NCI-H524 treated with DMSO at 0.1 percent for 48 hours (cell line): ENCODE measurements at regions not wholly inside any gene's neighbourhood (a gene's known extent, or its start where the extent isn't known, plus 50 kb on each side); places are given as distances from the start of the nearest gene placed in this dataset.
"Not testable (repeated sequence)": the region's sequence is repeated elsewhere in the genome, so short reads cannot be mapped to it uniquely, and the experiment has no call there.

ENCODE experiments used
- DNase-seq: peaks from one replicate; lab custom pipeline; 2025; lab: John Stamatoyannopoulos, UW

GRCh38 chr3:71928212-71928611, 143.3 kb upstream of the PROK2 start:
- DNase-seq = no peak

- DNase-seq = no peak
These were observed 142.6 kb upstream of the PROK2 start for GRCh38 chr3:71927505-71928066.

GRCh38 chr3:71926616-71927015, 141.7 kb upstream of the PROK2 start:
- DNase-seq = no peak

- peak; percentile 6 for DNase-seq
These were observed 141.3 kb upstream of the PROK2 start for GRCh38 chr3:71926262-71926600.

- DNase-seq = not testable (repeated sequence)
These were observed 140.7 kb upstream of the PROK2 start for GRCh38 chr3:71925511-71926261.

- DNase-seq = no peak
These were observed 139.8 kb upstream of the PROK2 start for GRCh38 chr3:71924721-71925120.

GRCh38 chr3:71921036-71921435, 136.1 kb upstream of the PROK2 start:
- no peak for DNase-seq

GRCh38 chr3:71919572-71919971, 134.6 kb upstream of the PROK2 start:
- DNase-seq = no peak

- DNase-seq = no peak
These were observed 132.6 kb upstream of the PROK2 start for GRCh38 chr3:71917545-71917944.

- no peak for DNase-seq
These were observed 131.9 kb upstream of the PROK2 start for GRCh38 chr3:71916747-71917369.

- no peak for DNase-seq
These were observed 128.0 kb upstream of the PROK2 start for GRCh38 chr3:71912839-71913495.

GRCh38 chr3:71910108-71910507, 125.2 kb upstream of the PROK2 start:
- no peak for DNase-seq

GRCh38 chr3:71907996-71908395, 123.0 kb upstream of the PROK2 start:
- DNase-seq = no peak

GRCh38 chr3:71906976-71907375, 122.0 kb upstream of the PROK2 start:
- no peak for DNase-seq

GRCh38 chr3:71905426-71905825, 120.5 kb upstream of the PROK2 start:
- no peak for DNase-seq

- no peak for DNase-seq
These were observed 119.0 kb upstream of the PROK2 start for GRCh38 chr3:71903936-71904335.

- no peak for DNase-seq
These were observed 118.2 kb upstream of the PROK2 start for GRCh38 chr3:71903112-71903495.

GRCh38 chr3:71902258-71903111, 117.5 kb upstream of the PROK2 start:
- DNase-seq = no peak

- DNase-seq = no peak
These were observed 116.7 kb upstream of the PROK2 start for GRCh38 chr3:71901645-71902044.

- no peak for DNase-seq
These were observed 115.1 kb upstream of the PROK2 start for GRCh38 chr3:71900057-71900456.

GRCh38 chr3:71896751-71897150, 111.8 kb upstream of the PROK2 start:
- no peak for DNase-seq
